ENCODE measurements at regions not wholly inside any gene's neighbourhood (a gene's known extent, or its start where the extent isn't known, plus 50 kb on each side); places are given as distances from the start of the nearest gene placed in this dataset.

GRCh38 chr4:38453253-38453881, 210.6 kb upstream of the KLF3 start:
- peaks cover 5% of the 10 kb centered on the region for H3K9me3 ChIP-seq (ENCODE audit: control insufficient read depth, insufficient read depth, low read depth, low read length)
- no peaks in the 10 kb centered on the region for H3K27me3 ChIP-seq (ENCODE audit: control insufficient read depth, insufficient read depth, low read length)
- H3K9ac ChIP-seq (ENCODE audit: low read length) = no peak overlapping the region
- no peak overlapping the region for H3K27ac ChIP-seq (ENCODE audit: low read depth, low read length)
- no peak overlapping the region for H3K4me3 ChIP-seq (ENCODE audit: low read depth, low read length)
- no peaks in the 10 kb centered on the region for H3K4me1 ChIP-seq (ENCODE audit: control insufficient read depth, insufficient read depth, low read length)
- no peaks in the 10 kb centered on the region for H3K36me3 ChIP-seq (ENCODE audit: control insufficient read depth, insufficient read depth, low read length)

GRCh38 chr4:38454284-38454683, 209.7 kb upstream of the KLF3 start:
- H3K36me3 ChIP-seq (ENCODE audit: control insufficient read depth, insufficient read depth, low read length) = no peaks in the 10 kb centered on the region
- H3K4me1 ChIP-seq (ENCODE audit: control insufficient read depth, insufficient read depth, low read length) = no peaks in the 10 kb centered on the region
- H3K27ac ChIP-seq (ENCODE audit: low read depth, low read length) = no peak overlapping the region
- H3K9me3 ChIP-seq (ENCODE audit: control insufficient read depth, insufficient read depth, low read depth, low read length) = peaks cover 5% of the 10 kb centered on the region
- no peak overlapping the region for H3K4me3 ChIP-seq (ENCODE audit: low read depth, low read length)
- H3K9ac ChIP-seq (ENCODE audit: low read length) = no peak overlapping the region
- H3K27me3 ChIP-seq (ENCODE audit: control insufficient read depth, insufficient read depth, low read length) = no peaks in the 10 kb centered on the region

DNA sequence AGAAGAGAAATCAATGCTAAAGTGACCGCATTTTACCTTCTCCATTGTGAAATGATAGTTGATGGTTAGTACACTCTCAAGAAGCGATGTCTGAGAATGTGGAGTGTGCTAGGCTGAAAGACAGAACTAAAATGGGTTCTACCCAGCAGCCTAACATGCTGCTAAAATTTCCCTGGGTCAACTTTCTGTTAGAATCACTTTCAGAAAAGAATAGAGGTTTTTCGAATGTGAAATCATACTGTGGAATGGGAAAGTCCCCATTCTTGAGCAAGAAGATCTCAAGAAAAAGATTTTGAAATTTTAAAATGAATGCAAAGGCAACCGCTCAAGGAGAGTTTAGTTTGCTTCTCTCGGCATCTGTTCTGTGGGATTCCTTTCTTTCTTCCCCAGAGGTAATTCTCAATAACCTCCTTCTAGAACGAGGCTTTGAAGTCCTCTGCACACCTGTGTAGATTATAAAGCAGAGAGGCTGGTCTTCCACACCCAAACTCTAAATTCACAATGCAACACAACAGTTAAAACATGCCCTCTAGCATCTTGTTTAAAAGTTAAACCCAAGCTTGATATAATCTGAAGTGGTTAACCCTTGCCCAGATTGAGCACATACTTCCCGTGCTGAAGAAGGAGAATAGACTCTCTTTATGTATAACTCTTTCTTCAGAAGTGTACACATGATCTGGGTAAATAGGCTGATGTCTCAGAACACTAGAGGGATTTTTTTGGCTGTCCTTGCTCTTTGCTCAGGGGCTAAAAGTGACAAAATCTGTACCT, 208.7 kb upstream of the KLF3 start:
- Histone ChIP-seq H3K36me3 (ENCODE audit: control insufficient read depth, insufficient read depth, low read length) (no peaks in the 10 kb centered on the region), H3K4me1 (ENCODE audit: control insufficient read depth, insufficient read depth, low read length) (no peaks in the 10 kb centered on the region)

GRCh38 chr4:38456096-38456495, 207.9 kb upstream of the KLF3 start:
- Histone ChIP-seq H3K27ac (ENCODE audit: low read depth, low read length) (no peak overlapping the region), H3K4me1 (ENCODE audit: control insufficient read depth, insufficient read depth, low read length) (no peaks in the 10 kb centered on the region), H3K27me3 (ENCODE audit: control insufficient read depth, insufficient read depth, low read length) (no peaks in the 10 kb centered on the region), H3K9me3 (ENCODE audit: control insufficient read depth, insufficient read depth, low read depth, low read length) (0 out of 2 replicates have a peak, but pooled peaks cover 2% of the 10 kb centered on the region), H3K9ac (ENCODE audit: low read length) (no peak overlapping the region), H3K4me3 (ENCODE audit: low read depth, low read length) (no peak overlapping the region), H3K36me3 (ENCODE audit: control insufficient read depth, insufficient read depth, low read length) (no peaks in the 10 kb centered on the region)

More for the DNA sequence above, 208.7 kb upstream of the KLF3 start:
- Histone ChIP-seq H3K27me3 (ENCODE audit: control insufficient read depth, insufficient read depth, low read length) (no peaks in the 10 kb centered on the region), H3K4me3 (ENCODE audit: low read depth, low read length) (no peak overlapping the region), H3K9me3 (ENCODE audit: control insufficient read depth, insufficient read depth, low read depth, low read length) (0 out of 2 replicates have a peak, but pooled peaks cover 2% of the 10 kb centered on the region), H3K27ac (ENCODE audit: low read depth, low read length) (no peak overlapping the region), H3K9ac (ENCODE audit: low read length) (no peak overlapping the region)

DNA sequence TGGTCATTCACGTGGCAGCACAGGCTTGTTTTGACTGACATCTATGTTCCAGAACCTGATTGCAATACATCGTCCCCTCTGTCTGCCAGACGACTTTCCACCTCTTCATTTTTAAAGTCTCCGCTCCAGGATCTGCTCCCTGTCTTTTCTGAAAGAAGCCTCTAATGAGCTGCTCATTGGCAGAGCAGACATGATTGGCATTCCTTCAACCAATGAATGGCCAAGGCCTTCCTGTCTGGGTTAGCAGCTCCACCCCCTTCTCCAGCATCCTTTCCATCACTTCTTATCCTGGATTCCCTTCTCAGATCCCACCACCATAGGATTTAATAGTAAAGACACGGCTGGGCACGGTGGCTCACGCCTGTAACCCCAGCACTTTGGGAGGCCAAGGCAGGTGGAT, 202.7 kb upstream of the KLF3 start:
- Histone ChIP-seq H3K27ac (ENCODE audit: low read depth, low read length) (no peak overlapping the region), H3K4me3 (ENCODE audit: low read depth, low read length) (no peak overlapping the region), H3K9ac (ENCODE audit: low read length) (no peak overlapping the region), H3K36me3 (ENCODE audit: control insufficient read depth, insufficient read depth, low read length) (no peaks in the 10 kb centered on the region), H3K4me1 (ENCODE audit: control insufficient read depth, insufficient read depth, low read length) (no peaks in the 10 kb centered on the region), H3K27me3 (ENCODE audit: control insufficient read depth, insufficient read depth, low read length) (no peaks in the 10 kb centered on the region), H3K9me3 (ENCODE audit: control insufficient read depth, insufficient read depth, low read depth, low read length) (0 out of 2 replicates have a peak, but pooled peaks cover 2% of the 10 kb centered on the region)

GRCh38 chr4:38462367-38463055, 201.5 kb upstream of the KLF3 start:
- Histone ChIP-seq H3K4me1 (ENCODE audit: control insufficient read depth, insufficient read depth, low read length) (no peaks in the 10 kb centered on the region), H3K36me3 (ENCODE audit: control insufficient read depth, insufficient read depth, low read length) (no peaks in the 10 kb centered on the region), H3K9me3 (ENCODE audit: control insufficient read depth, insufficient read depth, low read depth, low read length) (peaks cover 11% of the 10 kb centered on the region), H3K4me3 (ENCODE audit: low read depth, low read length) (no peak overlapping the region), H3K9ac (ENCODE audit: low read length) (no peak overlapping the region), H3K27me3 (ENCODE audit: control insufficient read depth, insufficient read depth, low read length) (no peaks in the 10 kb centered on the region), H3K27ac (ENCODE audit: low read depth, low read length) (no peak overlapping the region)

DNA sequence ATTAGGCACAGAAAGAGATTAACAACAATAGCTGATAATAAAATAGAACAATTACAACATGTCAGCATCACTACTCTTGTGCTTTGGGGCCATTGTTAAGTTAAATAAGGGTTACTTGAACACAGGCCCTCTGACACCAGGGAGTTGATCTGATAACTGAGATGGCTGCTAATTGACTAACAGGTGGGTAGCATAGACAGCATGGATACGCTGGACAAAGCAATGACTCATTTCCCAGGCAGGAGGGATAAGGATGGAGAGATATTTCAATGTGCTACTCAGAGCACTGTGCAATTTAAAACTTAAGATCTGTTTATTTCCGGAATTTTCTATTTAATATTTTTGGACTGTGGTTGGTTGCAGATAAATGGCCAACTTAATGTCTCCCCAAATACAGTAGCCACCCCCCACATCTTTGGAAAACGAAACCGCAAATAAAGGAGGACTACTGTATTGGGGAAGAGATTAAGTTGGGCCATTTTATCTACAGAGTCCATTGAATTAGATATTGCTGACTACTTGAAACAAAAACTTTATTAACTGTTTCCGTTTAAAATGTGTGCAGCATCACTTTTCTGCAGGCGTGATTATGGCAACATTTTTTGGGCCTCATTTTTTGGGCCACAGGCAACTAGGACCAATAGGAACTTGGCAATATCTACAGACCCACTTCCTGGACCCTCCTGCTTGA, 200.6 kb upstream of the KLF3 start:
- no peaks in the 10 kb centered on the region for H3K4me1 ChIP-seq (ENCODE audit: control insufficient read depth, insufficient read depth, low read length)
- no peak overlapping the region for H3K4me3 ChIP-seq (ENCODE audit: low read depth, low read length)
- no peak overlapping the region for H3K27ac ChIP-seq (ENCODE audit: low read depth, low read length)
- no peaks in the 10 kb centered on the region for H3K36me3 ChIP-seq (ENCODE audit: control insufficient read depth, insufficient read depth, low read length)
- H3K9me3 ChIP-seq (ENCODE audit: control insufficient read depth, insufficient read depth, low read depth, low read length) = peaks cover 12% of the 10 kb centered on the region
- no peaks in the 10 kb centered on the region for H3K27me3 ChIP-seq (ENCODE audit: control insufficient read depth, insufficient read depth, low read length)
- no peak overlapping the region for H3K9ac ChIP-seq (ENCODE audit: low read length)

- peaks cover 12% of the 10 kb centered on the region for H3K9me3 ChIP-seq (ENCODE audit: control insufficient read depth, insufficient read depth, low read depth, low read length)
- no peaks in the 10 kb centered on the region for H3K36me3 ChIP-seq (ENCODE audit: control insufficient read depth, insufficient read depth, low read length)
- H3K27me3 ChIP-seq (ENCODE audit: control insufficient read depth, insufficient read depth, low read length) = no peaks in the 10 kb centered on the region
- H3K27ac ChIP-seq (ENCODE audit: low read depth, low read length) = no peak overlapping the region
- H3K4me3 ChIP-seq (ENCODE audit: low read depth, low read length) = no peak overlapping the region
- H3K9ac ChIP-seq (ENCODE audit: low read length) = no peak overlapping the region
- H3K4me1 ChIP-seq (ENCODE audit: control insufficient read depth, insufficient read depth, low read length) = no peaks in the 10 kb centered on the region
Measured at GRCh38 chr4:38464328-38464727, 199.7 kb upstream of the KLF3 start.

- H3K4me1 ChIP-seq (ENCODE audit: control insufficient read depth, insufficient read depth, low read length) = no peaks in the 10 kb centered on the region
- H3K27ac ChIP-seq (ENCODE audit: low read depth, low read length) = no peak overlapping the region
- H3K36me3 ChIP-seq (ENCODE audit: control insufficient read depth, insufficient read depth, low read length) = no peaks in the 10 kb centered on the region
- no peak overlapping the region for H3K4me3 ChIP-seq (ENCODE audit: low read depth, low read length)
- no peak overlapping the region for H3K9ac ChIP-seq (ENCODE audit: low read length)
- peaks cover 12% of the 10 kb centered on the region for H3K9me3 ChIP-seq (ENCODE audit: control insufficient read depth, insufficient read depth, low read depth, low read length)
- no peaks in the 10 kb centered on the region for H3K27me3 ChIP-seq (ENCODE audit: control insufficient read depth, insufficient read depth, low read length)
Measured at GRCh38 chr4:38466401-38466800, 197.6 kb upstream of the KLF3 start.

- Histone ChIP-seq H3K9ac (ENCODE audit: low read length) (no peak overlapping the region), H3K4me1 (ENCODE audit: control insufficient read depth, insufficient read depth, low read length) (no peaks in the 10 kb centered on the region), H3K4me3 (ENCODE audit: low read depth, low read length) (no peak overlapping the region), H3K36me3 (ENCODE audit: control insufficient read depth, insufficient read depth, low read length) (no peaks in the 10 kb centered on the region), H3K27me3 (ENCODE audit: control insufficient read depth, insufficient read depth, low read length) (no peaks in the 10 kb centered on the region), H3K27ac (ENCODE audit: low read depth, low read length) (no peak overlapping the region), H3K9me3 (ENCODE audit: control insufficient read depth, insufficient read depth, low read depth, low read length) (peaks cover 12% of the 10 kb centered on the region)
Measured at GRCh38 chr4:38467296-38467695, 196.7 kb upstream of the KLF3 start.

All from HUES6 (cell line).